ENCODE measurements at regions not wholly inside any gene's neighbourhood (a gene's known extent, or its start where the extent isn't known, plus 50 kb on each side); places are given as distances from the start of the nearest gene placed in this dataset.

GRCh38 chr1:87744763-87745162 is 416.1 kb downstream of the LMO4 start:
- H3K27ac ChIP-seq = no peak overlapping the region
- no peaks in the 10 kb centered on the region for H3K27me3 ChIP-seq
- intact Hi-C loops (cut with DNase I) = no loop called here
- TF ChIP-seq POLR2A (IDR thresholded peaks at IDR 0.05) = no peak
- TF ChIP-seq CTCF (IDR thresholded peaks at IDR 0.05) = no peak
- no peak for ATAC-seq
- no peak for DNase-seq
- H3K36me3 ChIP-seq (replicated peaks in 1 of 2; ENCODE audit: insufficient read depth in 1 of 2, low read depth in 2 of 2) = no peaks in the 10 kb centered on the region
- H3K9me3 ChIP-seq = no peaks in the 10 kb centered on the region
- no peaks in the 10 kb centered on the region for H3K4me1 ChIP-seq
- H3K4me3 ChIP-seq = no peak overlapping the region

GRCh38 chr1:87753366-87753765 is 424.7 kb downstream of the LMO4 start:
- Histone ChIP-seq H3K27me3 (no peaks in the 10 kb centered on the region), H3K4me3 (no peak overlapping the region), H3K36me3 (replicated peaks in 1 of 2; ENCODE audit: insufficient read depth in 1 of 2, low read depth in 2 of 2) (no peaks in the 10 kb centered on the region), H3K27ac (no peak overlapping the region), H3K9me3 (no peaks in the 10 kb centered on the region), H3K4me1 (no peaks in the 10 kb centered on the region)
- DNase-seq (no peak), ATAC-seq (no peak)
- TF ChIP-seq POLR2A (IDR thresholded peaks at IDR 0.05) = no peak
- TF ChIP-seq CTCF (IDR thresholded peaks at IDR 0.05) = no peak
- intact Hi-C loops (cut with DNase I) = no loop called here

- no peaks in the 10 kb centered on the region for H3K9me3 ChIP-seq
- DNase-seq (no peak), ATAC-seq (no peak)
- no peaks in the 10 kb centered on the region for H3K36me3 ChIP-seq (replicated peaks in 1 of 2; ENCODE audit: insufficient read depth in 1 of 2, low read depth in 2 of 2)
- TF ChIP-seq POLR2A (IDR thresholded peaks at IDR 0.05) = no peak
- TF ChIP-seq CTCF (IDR thresholded peaks at IDR 0.05) = no peak
- intact Hi-C loops (cut with DNase I) = no loop called here
- no peak overlapping the region for H3K4me3 ChIP-seq
- no peaks in the 10 kb centered on the region for H3K27me3 ChIP-seq
- H3K4me1 ChIP-seq = no peaks in the 10 kb centered on the region
- no peak overlapping the region for H3K27ac ChIP-seq
Measured at GRCh38 chr1:87754139-87754538, 425.5 kb downstream of the LMO4 start.

GRCh38 chr1:87757676-87758075 is 429.0 kb downstream of the LMO4 start:
- Histone ChIP-seq H3K9me3 (no peaks in the 10 kb centered on the region), H3K27ac (no peak overlapping the region), H3K4me3 (no peak overlapping the region), H3K36me3 (replicated peaks in 1 of 2; ENCODE audit: insufficient read depth in 1 of 2, low read depth in 2 of 2) (no peaks in the 10 kb centered on the region), H3K27me3 (no peaks in the 10 kb centered on the region), H3K4me1 (no peaks in the 10 kb centered on the region)
- DNase-seq (no peak), ATAC-seq (no peak)
- 80 to 91% methylated on average over 9 of the region's 9 CpGs for WGBS, 2 donors
- no peak for TF ChIP-seq POLR2A (IDR thresholded peaks at IDR 0.05)
- no peak for TF ChIP-seq CTCF (IDR thresholded peaks at IDR 0.05)
- intact Hi-C loops (cut with DNase I) = no loop called here

GRCh38 chr1:87759421-87760087 is 430.9 kb downstream of the LMO4 start:
- Histone ChIP-seq H3K4me1 (no peaks in the 10 kb centered on the region), H3K9me3 (no peaks in the 10 kb centered on the region), H3K36me3 (replicated peaks in 1 of 2; ENCODE audit: insufficient read depth in 1 of 2, low read depth in 2 of 2) (no peaks in the 10 kb centered on the region), H3K4me3 (no peak overlapping the region), H3K27ac (no peak overlapping the region), H3K27me3 (no peaks in the 10 kb centered on the region)
- TF ChIP-seq POLR2A (IDR thresholded peaks at IDR 0.05) (no peak), CTCF (IDR thresholded peaks at IDR 0.05) (no peak)
- no peak for DNase-seq
- 28 to 33% methylated on average over 4 of the region's 4 CpGs for WGBS, 2 donors
- no peak for ATAC-seq
- intact Hi-C loops (cut with DNase I) = no loop called here

Measured in body of pancreas (tissue), 4 donors.